Endothelial cell of umbilical vein (primary cell): ENCODE measurements at regions not wholly inside any gene's neighbourhood (a gene's known extent, or its start where the extent isn't known, plus 50 kb on each side); places are given as distances from the start of the nearest gene placed in this dataset.
A peak's percentile ranks its signal among the peaks of the same experiment; 100 is the strongest.

Experiments used
- BruUV-seq: library from RNA; stranded (reverse); fragments of 400-500 nt; replicated peaks from 2 replicates; lab custom pipeline; 2021; lab: Mats Ljungman, UMichigan
- CTCF ChIA-PET: fragments of 300-600, 350-600 bp; sonication (Branson Sonifier 250); formaldehyde crosslinking; loops from one replicate; lab custom pipeline; 2021; ENCODE audit warnings: antibody characterized with exemption, inconsistent platforms; lab: Charles Lee
- POLR2A ChIA-PET: fragments of 300-600, 350-600 bp; sonication (Branson Sonifier 250); formaldehyde crosslinking; loops from one replicate; lab custom pipeline; 2021; ENCODE audit warnings: antibody characterized with exemption, inconsistent platforms; lab: Charles Lee
- DNase-seq: peaks from one replicate; pipeline ENCODE4 v3.0.0-alpha.2; 2011; ENCODE audit warnings: low read depth, low spot score
- FAIRE-seq: peaks from 2 replicates; lab custom pipeline; 2011; peaks lifted over from hg19 to GRCh38; lab: Jason Lieb, UNC
- H2AFZ ChIP-seq: 2 replicates; pipeline ENCODE4 v1.6.0; 2012; ENCODE audit warnings: low read depth, low read length, control low read depth, inconsistent platforms
- H3K27ac ChIP-seq: 2 replicates; pipeline ENCODE4 v1.5.1; 2011; ENCODE audit warnings: low read depth, mild to moderate bottlenecking, control low read depth, low read length, moderate library complexity; ENCODE audit not compliant: insufficient read depth
- H3K27me3 ChIP-seq, 2 experiments: 2 replicates each; pipeline versions ENCODE4 v1.6.0 to v1.6.1; 2011; ENCODE audit warnings: low read length in 2 of 2, mixed read lengths in 1 of 2; ENCODE audit not compliant: control insufficient read depth in 2 of 2, insufficient read depth in 2 of 2
- H3K36me3 ChIP-seq, 2 experiments: 2 replicates in 1 of 2; 3 replicates in 1 of 2; pipeline ENCODE4 v1.5.1; 2011; ENCODE audit warnings: low read length in 2 of 2, mild to moderate bottlenecking in 1 of 2, moderate library complexity in 1 of 2; ENCODE audit not compliant: control insufficient read depth in 2 of 2, insufficient read depth in 2 of 2; ENCODE audit errors: extremely low read depth in 1 of 2
- H3K4me1 ChIP-seq: 3 replicates; pipeline ENCODE4 v1.5.1; 2011; ENCODE audit warnings: mild to moderate bottlenecking, low read length; ENCODE audit not compliant: control insufficient read depth, insufficient read depth; ENCODE audit errors: extremely low read depth
- H3K4me2 ChIP-seq: 2 replicates; pipeline ENCODE4 v1.6.1; 2011; ENCODE audit warnings: low read length, control low read depth, mixed read lengths; ENCODE audit not compliant: insufficient read depth
- H3K4me3 ChIP-seq, 3 experiments: fragments of 200-600 bp in 1 of 3; sonication (generic), shearing (Covaris generic) in 1 of 3; replicated peaks in 1 of 3; 2 replicates each; pipeline ENCODE4 v1.5.1; 2011 to 2016; ENCODE audit warnings: control low read depth in 3 of 3, low read length in 3 of 3, mild to moderate bottlenecking in 2 of 3, inconsistent platforms in 1 of 3, low read depth in 1 of 3, moderate library complexity in 1 of 3; ENCODE audit not compliant: insufficient read depth in 1 of 3
- H3K79me2 ChIP-seq: 2 replicates; pipeline ENCODE4 v1.6.0; 2012; ENCODE audit warnings: low read length, inconsistent platforms; ENCODE audit not compliant: control insufficient read depth, insufficient read depth
- H3K9ac ChIP-seq: replicated peaks from 2 replicates; pipeline ENCODE3; 2011; ENCODE audit warnings: low read length, control low read depth; ENCODE audit not compliant: insufficient read depth; ENCODE audit errors: extremely low read depth
- H3K9me1 ChIP-seq: replicated peaks from 3 replicates; pipeline ENCODE4 v1.6.0; 2011; ENCODE audit warnings: mild to moderate bottlenecking, low read length; ENCODE audit not compliant: control insufficient read depth, insufficient read depth; ENCODE audit errors: extremely low read depth
- H3K9me3 ChIP-seq: replicated peaks from 2 replicates; pipeline ENCODE4 v1.5.1; 2012; ENCODE audit warnings: low read length, inconsistent platforms; ENCODE audit not compliant: control insufficient read depth, insufficient read depth
- H4K20me1 ChIP-seq: replicated peaks from 2 replicates; pipeline ENCODE3; 2011; ENCODE audit warnings: mild to moderate bottlenecking, low read length; ENCODE audit not compliant: control insufficient read depth, insufficient read depth; ENCODE audit errors: extremely low read depth
- EZH2 ChIP-seq: IDR thresholded peaks from 2 replicates; pipeline ENCODE4 v1.6.1; 2012; ENCODE audit warnings: borderline replicate concordance, low read depth, mild to moderate bottlenecking, moderate library complexity, low read length, inconsistent platforms; ENCODE audit not compliant: severe bottlenecking
- FOS ChIP-seq: IDR thresholded peaks from 2 replicates; pipeline ENCODE4 v1.6.1; 2011; ENCODE audit warnings: mild to moderate bottlenecking, low read length, moderate library complexity, borderline replicate concordance; ENCODE audit not compliant: insufficient read depth
- GATA2 ChIP-seq: IDR thresholded peaks from 2 replicates; pipeline ENCODE4 v1.7.0; 2011; ENCODE audit warnings: low read depth, mild to moderate bottlenecking, moderate library complexity, mixed read lengths, low read length; ENCODE audit not compliant: insufficient read length, insufficient read depth
- JUN ChIP-seq: IDR thresholded peaks from 2 replicates; pipeline ENCODE4 v1.6.1; 2011; ENCODE audit warnings: borderline replicate concordance, low read depth; ENCODE audit not compliant: insufficient read length, insufficient read depth
- POLR2AphosphoS5 ChIP-seq: IDR thresholded peaks from 2 replicates; pipeline ENCODE4 v1.6.1; 2012; ENCODE audit warnings: low read depth, mild to moderate bottlenecking, control low read depth, low read length, moderate library complexity; ENCODE audit not compliant: insufficient read depth
- dilution Hi-C: fragments of 300-500 bp; cut with MboI; formaldehyde crosslinking; loops from one replicate; pipeline ENCODE4 v1.15.0; 2019; ENCODE audit warnings: low sequenced_read_pairs; ENCODE audit not compliant: extremely low pct_ligation_motif_present
- intact Hi-C: fragments of 100-400 bp; cut with micrococcal nuclease; formaldehyde crosslinking; loops from one replicate; pipeline ENCODE4 v1.10.0; 2022

DNA sequence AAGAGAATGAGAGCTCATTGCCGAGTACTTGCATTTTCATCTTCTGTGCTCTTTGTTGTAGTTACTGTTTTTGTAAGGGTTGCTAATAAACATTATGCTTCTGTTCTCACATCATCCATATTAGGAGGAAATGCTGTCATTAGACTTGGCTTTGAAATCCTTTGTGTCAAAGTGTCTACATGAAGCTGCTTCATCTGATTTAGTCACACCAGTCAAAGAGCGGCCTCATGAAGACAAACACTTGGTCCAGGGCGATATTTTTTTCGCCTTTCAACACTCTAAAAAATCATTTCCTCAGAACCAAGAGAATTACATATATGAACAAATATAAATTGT lies 105.0 kb downstream of the SPRY2 start:
- FAIRE-seq, result no peak
- DNase-seq, result peak; percentile 86
- Histone ChIP-seq H3K9me3 (no peaks in the 10 kb centered on the region), H3K27ac (peak overlapping the region; percentile 89), H3K27me3 (no peaks in the 10 kb centered on the region), H3K4me1 (peaks cover 18% of the 10 kb centered on the region), H3K9ac (peak overlapping the region; percentile 86), H3K9me1 (no peaks in the 10 kb centered on the region), H4K20me1 (no peaks in the 10 kb centered on the region), H3K4me3 (peak overlapping the region in 1 of 3 experiments; percentile 41), H3K79me2 (no peaks in the 10 kb centered on the region), H3K4me2 (peak overlapping the region; percentile 93), H3K36me3 (no peaks in the 10 kb centered on the region), H2AFZ (peak overlapping the region; percentile 66)
- TF ChIP-seq FOS (no peak), POLR2AphosphoS5 (no peak), GATA2 (peak; percentile 3), JUN (peak; percentile 77)
- dilution Hi-C loops, result no loop called here
- intact Hi-C loops, result loop anchor here (1.0 to 5.0 kb wide), 8 partner anchors 18 to 459 kb away; partner anchors contain the start of gene SPRY2
- BruUV-seq, result no TSS peak
- POLR2A ChIA-PET, result interaction anchor here (0.9 kb wide), 1 partner anchor 18 kb away, joined by 4 read pairs; no protein-coding TSS in a partner anchor
- CTCF ChIA-PET, result interaction anchor here (1.0 to 2.2 kb wide), 11 partner anchors 14 to 556 kb away, joined by 3 to 11 read pairs (median 5); partner anchors contain the start of gene SPRY2

GRCh38 chr13:80235166-80235966 lies 105.6 kb downstream of the SPRY2 start:
- peak overlapping the region; percentile 66 for H2AFZ ChIP-seq
- intact Hi-C loops, result loop anchor here (1.0 to 5.0 kb wide), 6 partner anchors 17 to 458 kb away; partner anchors contain the start of gene SPRY2
- CTCF ChIA-PET, result interaction anchor here (1.0 to 2.2 kb wide), 12 partner anchors 9 to 556 kb away, joined by 3 to 11 read pairs (median 4); partner anchors contain the start of gene SPRY2

More at GRCh38 chr13:80235166-80235966, 105.6 kb downstream of the SPRY2 start:
- POLR2A ChIA-PET, result interaction anchor here (0.9 kb wide), 1 partner anchor 17 kb away, joined by 4 read pairs; no protein-coding TSS in a partner anchor
- FAIRE-seq (peak; percentile 90), DNase-seq (peak; percentile 79)
- Histone ChIP-seq H3K27ac (peak overlapping the region; percentile 89), H3K9me1 (no peaks in the 10 kb centered on the region), H3K79me2 (no peaks in the 10 kb centered on the region), H4K20me1 (no peaks in the 10 kb centered on the region), H3K36me3 (no peaks in the 10 kb centered on the region), H3K9me3 (no peaks in the 10 kb centered on the region), H3K4me3 (peak overlapping the region in 1 of 3 experiments; percentile 41), H3K9ac (peak overlapping the region; percentile 86), H3K4me1 (peaks cover 18% of the 10 kb centered on the region), H3K4me2 (peak overlapping the region; percentile 93), H3K27me3 (no peaks in the 10 kb centered on the region)
- dilution Hi-C loops, result no loop called here
- BruUV-seq, result TSS peak; percentile 94
- TF ChIP-seq FOS (peak; percentile 14), EZH2 (no peak), GATA2 (peak; percentile 7)
